OCI-LY7 (cell line): ENCODE measurements at regions not wholly inside any gene's neighbourhood (a gene's known extent, or its start where the extent isn't known, plus 50 kb on each side); places are given as distances from the start of the nearest gene placed in this dataset.

ENCODE experiments used
- BruUV-seq: library from RNA; stranded (reverse); fragments of 400-500 nt; replicated peaks from 2 replicates; lab custom pipeline; 2021; lab: Mats Ljungman, UMichigan
- CTCF ChIA-PET: fragments of 300-600 bp; sonication (Branson Sonifier 250); formaldehyde crosslinking; loops from one replicate; lab custom pipeline; 2022; ENCODE audit warnings: antibody characterized with exemption; ENCODE audit not compliant: unreplicated experiment; lab: Charles Lee
- POLR2A ChIA-PET: fragments of 300-600 bp; sonication (Branson Sonifier 250); formaldehyde crosslinking; loops from one replicate; lab custom pipeline; 2022; ENCODE audit warnings: antibody characterized with exemption; lab: Charles Lee
- DNase-seq: peaks from one replicate; pipeline ENCODE4 v3.0.0-alpha.2; 2015; ENCODE audit warnings: low spot score
- H2AFZ ChIP-seq: fragments of 200-600 bp; sonication (generic), shearing (Covaris generic); 2 replicates; pipeline ENCODE4 v1.6.1; 2014; ENCODE audit warnings: mild to moderate bottlenecking, antibody characterized with exemption, low read length, moderate library complexity
- H3K27ac ChIP-seq: fragments of 200-600 bp; sonication (generic); 2 replicates; pipeline ENCODE4 v1.5.1; 2014; ENCODE audit warnings: mixed run types, low read depth, mild to moderate bottlenecking, moderate library complexity, low read length, inconsistent platforms; ENCODE audit not compliant: poor library complexity, severe bottlenecking
- H3K36me3 ChIP-seq: fragments of 200-600 bp; sonication (generic); 2 replicates; pipeline ENCODE4 v1.6.1; 2014; ENCODE audit warnings: mild to moderate bottlenecking, antibody characterized with exemption, low read length, moderate library complexity, mixed read lengths; ENCODE audit not compliant: insufficient read depth
- H3K4me1 ChIP-seq: fragments of 200-600 bp; sonication (generic); 2 replicates; pipeline ENCODE4 v1.5.1; 2014; ENCODE audit warnings: mild to moderate bottlenecking, low read length; ENCODE audit not compliant: insufficient read depth, poor library complexity, severe bottlenecking
- H3K4me2 ChIP-seq: fragments of 200-600 bp; sonication (generic); 2 replicates; pipeline ENCODE4 v1.6.1; 2014; ENCODE audit warnings: mild to moderate bottlenecking, low read length
- H3K4me3 ChIP-seq: fragments of 200-600 bp; sonication (generic); 2 replicates; pipeline ENCODE4 v1.5.1; 2014; ENCODE audit warnings: mild to moderate bottlenecking, low read depth, low read length; ENCODE audit not compliant: poor library complexity, severe bottlenecking
- H3K79me2 ChIP-seq: fragments of 200-600 bp; sonication (generic); 2 replicates; pipeline ENCODE4 v1.6.1; 2016; ENCODE audit warnings: low read depth, mild to moderate bottlenecking, low read length, moderate library complexity, mixed read lengths; ENCODE audit not compliant: insufficient read depth
- H3K9me2 ChIP-seq: fragments of 200-600 bp; sonication (generic); 2 replicates; pipeline ENCODE4 v1.6.1; 2016; ENCODE audit warnings: mild to moderate bottlenecking, low read length, mixed read lengths; ENCODE audit not compliant: insufficient read depth
- H3K9me3 ChIP-seq: fragments of 200-600 bp; sonication (generic); 2 replicates; pipeline ENCODE4 v1.6.1; 2014; ENCODE audit warnings: mild to moderate bottlenecking, mixed run types, low read length, mixed read lengths
- H4K20me1 ChIP-seq: fragments of 200-600 bp; sonication (generic); 2 replicates; pipeline ENCODE4 v1.6.1; 2014; ENCODE audit warnings: mild to moderate bottlenecking, antibody characterized with exemption, low read length, moderate library complexity, mixed read lengths; ENCODE audit not compliant: insufficient read depth
- intact Hi-C: fragments of 100-400 bp; cut with micrococcal nuclease; formaldehyde crosslinking; loops from one replicate; pipeline ENCODE4 v1.10.0; 2022; ENCODE audit not compliant: unreplicated experiment
- TF ChIP-seq, protein P1 (sequence below): fragments of 200-600 bp; sonication (generic); conservative IDR thresholded peaks from 2 replicates; pipeline ENCODE4 v1.5.1; 2014; ENCODE audit warnings: mild to moderate bottlenecking, antibody characterized with exemption, low read length, moderate library complexity, mixed read lengths

DNA sequence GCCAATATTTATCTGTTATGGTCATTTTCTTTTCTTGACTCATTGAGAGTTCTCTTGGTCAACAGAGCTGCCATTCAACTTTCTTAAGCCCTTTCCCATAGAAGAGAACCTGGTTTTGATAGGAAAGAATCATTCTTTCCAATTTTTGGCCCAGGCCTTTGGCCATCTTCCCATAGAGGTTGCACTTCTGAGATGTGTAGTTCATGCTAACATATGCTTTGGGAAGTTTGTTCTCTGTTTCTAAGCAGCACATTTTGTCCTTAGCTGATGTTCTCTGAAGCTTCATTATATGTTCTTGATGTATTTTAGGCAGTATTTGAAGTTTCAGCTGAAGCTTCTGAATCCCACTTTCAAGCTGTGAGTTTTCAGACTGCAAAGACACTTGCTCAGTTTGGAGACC, 161.1 kb downstream of the VEGFC start:
- Histone ChIP-seq H3K9me2 (no peaks in the 10 kb centered on the region), H2AFZ (no peak overlapping the region), H3K4me2 (no peak overlapping the region), H3K27ac (no peak overlapping the region), H3K79me2 (no peaks in the 10 kb centered on the region), H3K9me3 (no peaks in the 10 kb centered on the region), H3K4me3 (no peak overlapping the region), H3K36me3 (no peaks in the 10 kb centered on the region), H4K20me1 (no peaks in the 10 kb centered on the region), H3K4me1 (no peaks in the 10 kb centered on the region)
- BruUV-seq: no TSS peak
- CTCF ChIA-PET: no interaction called here
- POLR2A ChIA-PET: interaction anchor here (0.9 kb wide), 1 partner anchor 11 kb away, joined by 4 read pairs; no protein-coding TSS in a partner anchor
- TF ChIP-seq, protein P1, sequence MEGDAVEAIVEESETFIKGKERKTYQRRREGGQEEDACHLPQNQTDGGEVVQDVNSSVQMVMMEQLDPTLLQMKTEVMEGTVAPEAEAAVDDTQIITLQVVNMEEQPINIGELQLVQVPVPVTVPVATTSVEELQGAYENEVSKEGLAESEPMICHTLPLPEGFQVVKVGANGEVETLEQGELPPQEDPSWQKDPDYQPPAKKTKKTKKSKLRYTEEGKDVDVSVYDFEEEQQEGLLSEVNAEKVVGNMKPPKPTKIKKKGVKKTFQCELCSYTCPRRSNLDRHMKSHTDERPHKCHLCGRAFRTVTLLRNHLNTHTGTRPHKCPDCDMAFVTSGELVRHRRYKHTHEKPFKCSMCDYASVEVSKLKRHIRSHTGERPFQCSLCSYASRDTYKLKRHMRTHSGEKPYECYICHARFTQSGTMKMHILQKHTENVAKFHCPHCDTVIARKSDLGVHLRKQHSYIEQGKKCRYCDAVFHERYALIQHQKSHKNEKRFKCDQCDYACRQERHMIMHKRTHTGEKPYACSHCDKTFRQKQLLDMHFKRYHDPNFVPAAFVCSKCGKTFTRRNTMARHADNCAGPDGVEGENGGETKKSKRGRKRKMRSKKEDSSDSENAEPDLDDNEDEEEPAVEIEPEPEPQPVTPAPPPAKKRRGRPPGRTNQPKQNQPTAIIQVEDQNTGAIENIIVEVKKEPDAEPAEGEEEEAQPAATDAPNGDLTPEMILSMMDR: no peak
- intact Hi-C loops: no loop called here
- no peak for DNase-seq
